IMR-90 (cell line): ENCODE measurements at regions not wholly inside any gene's neighbourhood (a gene's known extent, or its start where the extent isn't known, plus 50 kb on each side); places are given as distances from the start of the nearest gene placed in this dataset.

Experiments
- ATAC-seq: fragments of 200-7000 bp; cut with Tn5 transposase; 2 replicates; pipeline ENCODE4 v1.9.1; 2020; ENCODE audit warnings: low read depth, mild to moderate bottlenecking, moderate library complexity
- BruUV-seq: library from RNA; stranded (reverse); fragments of 400-500 nt; replicated peaks from 2 replicates; lab custom pipeline; 2021; lab: Mats Ljungman, UMichigan
- CTCF ChIA-PET: fragments of 300-600 bp; formaldehyde crosslinking; extraction: SDS; loops from one replicate; lab custom pipeline; 2021; ENCODE audit warnings: antibody characterized with exemption; lab: Yijun Ruan, JAX
- POLR2A ChIA-PET: fragments of 300-600 bp; sonication (Branson Sonifier 250); formaldehyde crosslinking; loops from one replicate; lab custom pipeline; 2022; ENCODE audit warnings: antibody characterized with exemption; ENCODE audit not compliant: unreplicated experiment; lab: Charles Lee
- DNase-seq: peaks from one replicate; pipeline ENCODE4 v3.0.0; 2013
- H2AFZ ChIP-seq: replicated peaks from 2 replicates; pipeline ENCODE3; 2013; ENCODE audit warnings: low read length, mild to moderate bottlenecking; ENCODE audit not compliant: poor library complexity
- H2AK5ac ChIP-seq: 2 replicates; pipeline ENCODE4 v1.6.1; 2013; ENCODE audit warnings: low read depth, low read length, inconsistent platforms
- H2AK9ac ChIP-seq: replicated peaks from 2 replicates; pipeline ENCODE3; 2013; ENCODE audit warnings: mild to moderate bottlenecking, low read depth, low read length, moderate library complexity; ENCODE audit not compliant: poor library complexity
- H2BK120ac ChIP-seq: 2 replicates; pipeline ENCODE4 v1.6.1; 2013; ENCODE audit warnings: low read depth, low read length, inconsistent platforms
- H2BK15ac ChIP-seq: 3 replicates; pipeline ENCODE4 v1.6.1; 2013; ENCODE audit warnings: low read depth, low read length, inconsistent platforms
- H2BK20ac ChIP-seq: 2 replicates; pipeline ENCODE4 v1.6.1; 2013; ENCODE audit warnings: low read depth, mild to moderate bottlenecking, inconsistent platforms, low read length, moderate library complexity
- H2BK5ac ChIP-seq: 2 replicates; pipeline ENCODE4 v1.6.1; 2013; ENCODE audit warnings: mild to moderate bottlenecking, low read depth, low read length, inconsistent platforms; ENCODE audit not compliant: poor library complexity, severe bottlenecking
- H3K14ac ChIP-seq: replicated peaks from 2 replicates; pipeline ENCODE4 v1.6.1; 2013; ENCODE audit warnings: low read depth, low read length, inconsistent platforms
- H3K18ac ChIP-seq: 2 replicates; pipeline ENCODE4 v1.6.1; 2013; ENCODE audit warnings: low read depth, low read length, control low read depth
- H3K23ac ChIP-seq: 2 replicates; pipeline ENCODE4 v1.6.1; 2013; ENCODE audit warnings: low read depth, low read length, inconsistent platforms
- H3K27ac ChIP-seq: 2 replicates; pipeline ENCODE4 v1.5.1; 2013; ENCODE audit warnings: mild to moderate bottlenecking, control low read depth, low read length; ENCODE audit not compliant: insufficient read depth
- H3K27me3 ChIP-seq: 2 replicates; pipeline ENCODE4 v1.6.1; 2013; ENCODE audit warnings: low read length; ENCODE audit not compliant: control insufficient read depth, insufficient read depth
- H3K36me3 ChIP-seq: 2 replicates; pipeline ENCODE4 v1.6.1; 2013; ENCODE audit warnings: low read length, mixed read lengths; ENCODE audit not compliant: control insufficient read depth, insufficient read depth
- H3K4ac ChIP-seq: 2 replicates; pipeline ENCODE4 v1.6.1; 2013; ENCODE audit warnings: low read depth, low read length, inconsistent platforms
- H3K4me1 ChIP-seq: 2 replicates; pipeline ENCODE4 v1.6.1; 2013; ENCODE audit warnings: low read length, mixed read lengths; ENCODE audit not compliant: control insufficient read depth, insufficient read depth
- H3K4me2 ChIP-seq: 2 replicates; pipeline ENCODE4 v1.6.1; 2013; ENCODE audit warnings: low read depth, mild to moderate bottlenecking, control low read depth, low read length, moderate library complexity
- H3K4me3 ChIP-seq: 2 replicates; pipeline ENCODE4 v1.5.1; 2013; ENCODE audit warnings: low read depth, mild to moderate bottlenecking, control low read depth, low read length, moderate library complexity; ENCODE audit not compliant: insufficient read depth
- H3K56ac ChIP-seq: 2 replicates; pipeline ENCODE4 v1.6.1; 2013; ENCODE audit warnings: low read length, inconsistent platforms; ENCODE audit not compliant: insufficient read depth; ENCODE audit errors: extremely low read depth
- H3K79me1 ChIP-seq, 2 experiments: 2 replicates each; pipeline ENCODE4 v1.6.1; 2013; ENCODE audit warnings: low read length in 2 of 2, inconsistent platforms in 1 of 2, low read depth in 1 of 2
- H3K9ac ChIP-seq: 2 replicates; pipeline ENCODE4 v1.6.1; 2013; ENCODE audit warnings: low read depth, low read length, control low read depth
- H3K9me1 ChIP-seq: 2 replicates; pipeline ENCODE4 v1.6.1; 2013; ENCODE audit warnings: low read length, inconsistent platforms; ENCODE audit not compliant: insufficient read depth
- H3K9me3 ChIP-seq: 2 replicates; pipeline ENCODE4 v1.6.1; 2013; ENCODE audit warnings: low read length; ENCODE audit not compliant: control insufficient read depth, insufficient read depth
- H4K20me1 ChIP-seq: 2 replicates; pipeline ENCODE4 v1.6.1; 2013; ENCODE audit warnings: low read length, inconsistent platforms; ENCODE audit not compliant: insufficient read depth
- H4K5ac ChIP-seq: 2 replicates; pipeline ENCODE4 v1.6.1; 2013; ENCODE audit warnings: mild to moderate bottlenecking, low read depth, low read length, control low read depth
- H4K8ac ChIP-seq, 2 experiments: 2 replicates each; pipeline ENCODE4 v1.6.1; 2013; ENCODE audit warnings: low read depth in 2 of 2, low read length in 2 of 2, control low read depth in 1 of 2, inconsistent platforms in 1 of 2
- H4K91ac ChIP-seq: 2 replicates; pipeline ENCODE4 v1.6.1; 2013; ENCODE audit warnings: low read depth, low read length, inconsistent platforms; ENCODE audit not compliant: insufficient read depth
- CHD1 ChIP-seq: IDR thresholded peaks from 2 replicates; pipeline ENCODE4 v1.6.1; 2012; ENCODE audit warnings: low read depth, low read length, improper control_type of control experiment
- FOS ChIP-seq: fragments of 150-350 bp; IDR thresholded peaks from 2 replicates; pipeline ENCODE4 v1.6.1; 2016; ENCODE audit warnings: low read depth, low read length
- NFE2L2 ChIP-seq: fragments of 150-350 bp; IDR thresholded peaks from 2 replicates; pipeline ENCODE4 v1.6.1; 2016; ENCODE audit warnings: low read depth, mild to moderate bottlenecking, low read length
- POLR2A ChIP-seq: IDR thresholded peaks from 2 replicates; pipeline ENCODE4 v1.6.1; 2012; ENCODE audit warnings: mild to moderate bottlenecking, low read depth, low read length
- RAD21 ChIP-seq: IDR thresholded peaks from 2 replicates; pipeline ENCODE4 v1.6.1; 2012; ENCODE audit warnings: low read length, improper control_type of control experiment
- SMC3 ChIP-seq: fragments of 150-350 bp; IDR thresholded peaks from 2 replicates; pipeline ENCODE4 v1.6.1; 2016; ENCODE audit warnings: low read depth, mild to moderate bottlenecking, antibody characterized with exemption, low read length, moderate library complexity
- WGBS, 2 experiments: methylation state at CpG; one replicate each; pipeline versions ENCODE4 v1.1.5 to v1.1.7; 2013; ENCODE audit warnings: missing lambda C conversion rate in 2 of 2; ENCODE audit not compliant: insufficient read length in 1 of 2; ENCODE audit errors: extremely low coverage in 2 of 2; 5-methylcytosine and 5-hydroxymethylcytosine counted together
- dilution Hi-C: fragments of 300-500 bp; cut with HindIII; formaldehyde crosslinking; loops from one replicate; pipeline ENCODE4 v1.14.3; 2018; ENCODE audit warnings: low sequenced_read_pairs; ENCODE audit not compliant: unreplicated experiment
- in situ Hi-C: fragments of 300-500 bp; cut with MboI; formaldehyde crosslinking; loops from 3 replicates; pipeline ENCODE4 v1.14.3; 2019; ENCODE audit warnings: low sequenced_read_pairs, inconsistent platforms, mixed read lengths
- intact Hi-C: fragments of 100-400 bp; cut with micrococcal nuclease; formaldehyde crosslinking; loops from 2 replicates; pipeline ENCODE4 v1.10.0; 2022

- peaks cover 20% of the 10 kb centered on the region for H3K27me3 ChIP-seq
- no TSS peak for BruUV-seq
- dilution Hi-C loops = no loop called here
- no peak overlapping the region for H4K91ac ChIP-seq
- no peak overlapping the region for H4K5ac ChIP-seq
- no peaks in the 10 kb centered on the region for H4K20me1 ChIP-seq
- H3K9me1 ChIP-seq = no peaks in the 10 kb centered on the region
- H2BK5ac ChIP-seq = no peak overlapping the region
- H3K4me2 ChIP-seq = no peak overlapping the region
- intact Hi-C loops = no loop called here
- H3K14ac ChIP-seq = no peak overlapping the region
- ChIA-PET POLR2A (no interaction called here), CTCF (interaction anchor here (0.6 kb wide), 1 partner anchor 132 kb away, joined by 5 read pairs; no protein-coding TSS in a partner anchor)
- ATAC-seq = no peak
- H3K4me3 ChIP-seq = no peak overlapping the region
- H2BK120ac ChIP-seq = no peak overlapping the region
- no peak overlapping the region for H3K56ac ChIP-seq
- no peak overlapping the region for H3K23ac ChIP-seq
- no peak overlapping the region for H3K27ac ChIP-seq
- no peak for DNase-seq
- in situ Hi-C loops = no loop called here
- H2BK20ac ChIP-seq = no peak overlapping the region
- no peak overlapping the region for H4K8ac ChIP-seq
- H2BK15ac ChIP-seq = no peak overlapping the region
- no peaks in the 10 kb centered on the region for H3K4me1 ChIP-seq
- H3K9me3 ChIP-seq = no peaks in the 10 kb centered on the region
- 100% methylated on average over 2 of the region's 13 CpGs; no CpG with 5 or more reads in 1 of the 2 experiments for WGBS, 2 experiments
- no peaks in the 10 kb centered on the region for H3K36me3 ChIP-seq
- no peak overlapping the region for H3K18ac ChIP-seq
- no peak overlapping the region for H2AK9ac ChIP-seq
- H3K79me1 ChIP-seq = no peaks in the 10 kb centered on the region
- no peak overlapping the region for H3K9ac ChIP-seq
- no peak overlapping the region for H2AK5ac ChIP-seq
- TF ChIP-seq FOS = no peak
- TF ChIP-seq NFE2L2 = no peak
- no peak for TF ChIP-seq RAD21
- no peak for TF ChIP-seq SMC3
- TF ChIP-seq POLR2A = no peak
- TF ChIP-seq CHD1 = no peak
- no peak overlapping the region for H2AFZ ChIP-seq
- H3K4ac ChIP-seq = no peak overlapping the region
Observed at GRCh38 chr1:226494092-226494609, 54.4 kb upstream of the STUM start.
